HCEC 1CT (cell line): ENCODE measurements at regions not wholly inside any gene's neighbourhood (a gene's known extent, or its start where the extent isn't known, plus 50 kb on each side); places are given as distances from the start of the nearest gene placed in this dataset.

Experiments used
- DNase-seq: peaks from one replicate; pipeline ENCODE4 v3.0.0-alpha.2; 2017

- no peak for DNase-seq
Measured at GRCh38 chr12:84596266-84596665, 316.3 kb downstream of the SLC6A15 start.

GRCh38 chr12:84594157-84594556, 318.4 kb downstream of the SLC6A15 start:
- DNase-seq: no peak

- DNase-seq: no peak
Measured at GRCh38 chr12:84585776-84586395, 326.7 kb downstream of the SLC6A15 start.

GRCh38 chr12:84572196-84572595, 340.4 kb downstream of the SLC6A15 start:
- DNase-seq: no peak

GRCh38 chr12:84562331-84562730, 350.3 kb downstream of the SLC6A15 start:
- no peak for DNase-seq

- no peak for DNase-seq
Measured at GRCh38 chr12:84561351-84561750, 351.2 kb downstream of the SLC6A15 start.

- DNase-seq: no peak
Measured at GRCh38 chr12:84554199-84554723, 358.3 kb downstream of the SLC6A15 start.

- no peak for DNase-seq
Measured at GRCh38 chr12:84553331-84554117, 359.1 kb downstream of the SLC6A15 start.

GRCh38 chr12:84551373-84551772, 361.2 kb downstream of the SLC6A15 start:
- DNase-seq: no peak

- DNase-seq: no peak
Measured at GRCh38 chr12:84550518-84550917, 362.1 kb downstream of the SLC6A15 start.

GRCh38 chr12:84542289-84542688, 370.3 kb downstream of the SLC6A15 start:
- DNase-seq: no peak

GRCh38 chr12:84537666-84538065, 374.9 kb downstream of the SLC6A15 start:
- DNase-seq: no peak

GRCh38 chr12:84512751-84513150, 399.8 kb downstream of the SLC6A15 start:
- no peak for DNase-seq

- no peak for DNase-seq
Measured at GRCh38 chr12:84508851-84509260, 403.7 kb downstream of the SLC6A15 start.

- peak; percentile 11 for DNase-seq
Measured at GRCh38 chr12:84507956-84508850, 404.4 kb downstream of the SLC6A15 start.

- DNase-seq: no peak
Measured at GRCh38 chr12:84506282-84506681, 406.3 kb downstream of the SLC6A15 start.

GRCh38 chr12:84502907-84503787, 409.5 kb downstream of the SLC6A15 start:
- DNase-seq: peak; percentile 7

- DNase-seq: no peak
Measured at GRCh38 chr12:84502180-84502860, 410.3 kb downstream of the SLC6A15 start.

GRCh38 chr12:84497819-84498218, 414.8 kb downstream of the SLC6A15 start:
- DNase-seq: no peak

GRCh38 chr12:84495711-84496110, 416.9 kb downstream of the SLC6A15 start:
- no peak for DNase-seq

- DNase-seq: no peak
Measured at GRCh38 chr12:84492351-84492883, 420.2 kb downstream of the SLC6A15 start.
